Activated CD4-positive, alpha-beta T cell treated with anti-CD3 and anti-CD28 coated beads for 4 hours (primary cell): ENCODE measurements at regions not wholly inside any gene's neighbourhood (a gene's known extent, or its start where the extent isn't known, plus 50 kb on each side); places are given as distances from the start of the nearest gene placed in this dataset.
"Not testable (repeated sequence)": the region's sequence is repeated elsewhere in the genome, so short reads cannot be mapped to it uniquely, and the experiment has no call there.

ENCODE experiments used
- DNase-seq, 2 donors: peaks; one replicate each; pipeline ENCODE4 v3.0.0-alpha.2; 2020

DNA sequence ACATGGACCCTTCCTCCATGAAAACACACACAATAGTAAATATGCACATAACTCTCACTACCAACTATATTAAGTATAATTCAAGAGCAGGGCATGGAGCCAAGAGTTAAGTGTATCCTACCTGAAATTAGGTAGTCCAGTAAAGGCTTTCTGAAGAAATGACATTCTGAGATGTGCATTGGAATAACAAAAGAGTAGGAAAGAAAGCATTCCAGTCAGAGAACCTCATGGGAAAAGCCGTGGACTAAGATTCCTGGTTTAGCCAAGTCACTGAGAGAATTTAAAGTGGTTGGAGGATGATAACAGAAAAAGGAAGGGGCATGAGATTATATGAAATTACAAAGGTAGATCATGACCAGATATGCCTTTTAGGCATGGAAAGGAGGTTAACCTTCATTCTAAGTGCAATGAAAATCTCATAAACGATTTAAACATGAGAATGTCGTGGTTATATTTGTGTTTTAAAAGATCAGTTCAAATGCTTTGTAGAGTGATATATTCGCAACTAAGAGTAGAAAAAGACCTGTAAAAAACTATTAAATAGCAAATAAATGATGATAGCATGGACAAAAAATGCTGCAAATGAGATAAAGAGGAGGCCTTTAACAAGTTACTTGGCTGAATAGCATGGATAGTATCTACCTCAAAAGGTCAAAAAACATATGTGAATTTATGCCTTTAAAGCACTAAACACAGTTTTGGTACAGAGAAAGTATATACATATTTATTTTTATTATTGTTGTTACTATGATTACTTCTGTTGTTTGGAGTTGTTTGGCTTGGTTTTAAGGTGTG lies 767.4 kb upstream of the GHITM start:
- no peak for DNase-seq

DNA sequence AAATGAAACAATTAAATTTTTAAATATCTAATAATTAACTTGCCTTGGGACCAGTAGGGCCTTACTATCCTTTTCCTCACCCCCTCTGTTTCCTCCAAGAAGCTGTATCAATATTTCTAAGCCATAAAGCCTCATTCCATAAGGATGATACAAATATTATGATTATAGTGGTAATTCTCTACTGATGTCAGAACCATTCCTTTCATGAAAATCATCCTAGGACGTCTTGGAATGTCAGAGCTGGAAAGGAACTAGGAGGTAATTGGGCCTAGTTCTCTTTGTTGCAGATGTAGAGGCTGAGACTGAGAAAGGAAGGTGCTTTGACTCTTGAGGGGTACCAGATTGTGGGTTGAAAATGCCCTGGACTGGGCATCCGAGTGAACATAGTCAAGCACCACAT lies 766.7 kb upstream of the GHITM start:
- no peak for DNase-seq

DNA sequence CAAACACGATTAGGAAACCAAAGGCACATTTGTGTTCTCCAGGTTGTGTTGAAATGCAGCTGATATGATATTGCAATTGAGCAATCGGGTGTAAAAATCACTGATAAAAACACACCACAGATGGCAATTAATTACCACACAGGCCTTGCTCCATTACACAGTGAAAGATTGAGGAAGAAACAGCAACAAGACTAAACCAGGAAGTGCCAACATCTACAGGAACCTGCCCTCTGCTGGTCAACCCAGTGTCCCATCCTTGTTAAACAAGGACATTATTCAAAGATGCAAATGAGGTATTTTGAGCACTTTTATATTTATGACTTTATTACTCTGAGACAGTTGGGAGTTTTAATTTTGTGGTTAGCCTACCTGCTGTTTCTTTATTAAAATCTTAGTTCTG lies 765.6 kb upstream of the GHITM start:
- no peak for DNase-seq

DNA sequence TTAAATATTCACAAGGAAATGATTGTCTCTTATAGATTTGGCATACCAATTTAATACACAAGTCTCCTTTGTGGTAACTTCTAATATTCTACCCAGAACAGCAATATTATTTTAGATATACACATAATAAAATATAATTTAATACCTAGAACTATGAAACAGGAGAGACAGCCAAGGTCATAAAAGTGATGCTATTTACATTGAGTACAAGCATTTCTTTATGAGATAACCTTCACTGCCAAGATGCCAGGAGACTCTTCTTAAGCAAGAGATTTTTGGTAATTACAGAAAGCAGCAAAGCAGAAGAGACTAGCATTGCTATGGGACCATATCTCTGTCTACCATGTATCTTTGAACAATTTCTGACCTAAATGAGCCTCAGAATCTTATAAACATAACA lies 764.6 kb upstream of the GHITM start:
- no peak for DNase-seq

DNA sequence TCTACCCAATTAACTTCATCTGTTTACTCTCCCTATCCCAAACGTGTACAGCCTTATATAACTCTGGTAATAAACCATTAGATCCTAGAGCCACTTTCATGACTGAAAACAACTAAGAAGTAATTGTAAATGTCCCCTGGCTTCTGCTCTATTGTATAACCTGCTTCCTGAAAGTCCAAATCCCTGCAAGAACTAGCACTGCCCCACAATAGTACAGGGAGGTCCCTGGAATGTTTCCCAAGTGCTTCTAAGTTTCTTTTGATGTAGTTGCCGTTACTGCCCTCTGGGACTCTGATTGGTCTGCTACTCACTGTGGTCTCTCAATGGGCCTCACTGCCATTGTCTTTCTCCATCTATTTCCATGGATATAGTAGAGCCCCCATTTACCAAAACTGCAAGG lies 764.0 kb upstream of the GHITM start:
- DNase-seq, result no peak

DNA sequence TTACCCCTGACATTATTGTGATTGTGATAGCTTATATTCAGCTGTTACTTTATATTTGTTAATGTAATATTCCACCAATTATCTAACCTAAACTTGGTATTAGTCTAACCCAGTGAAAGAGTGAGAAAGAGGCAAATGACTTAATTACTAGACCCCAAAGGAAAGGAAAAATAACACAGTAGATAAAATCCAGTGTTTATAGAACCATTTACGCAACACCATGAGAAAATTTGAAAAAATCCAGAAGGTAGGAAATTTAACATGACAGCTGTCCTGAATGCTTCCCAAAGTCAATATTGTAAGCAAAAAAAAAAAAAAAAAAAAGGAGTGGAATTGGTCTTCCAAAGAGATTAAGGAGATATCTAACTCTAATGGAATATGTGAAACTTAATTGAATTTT lies 741.5 kb upstream of the GHITM start:
- no peak for DNase-seq

DNA sequence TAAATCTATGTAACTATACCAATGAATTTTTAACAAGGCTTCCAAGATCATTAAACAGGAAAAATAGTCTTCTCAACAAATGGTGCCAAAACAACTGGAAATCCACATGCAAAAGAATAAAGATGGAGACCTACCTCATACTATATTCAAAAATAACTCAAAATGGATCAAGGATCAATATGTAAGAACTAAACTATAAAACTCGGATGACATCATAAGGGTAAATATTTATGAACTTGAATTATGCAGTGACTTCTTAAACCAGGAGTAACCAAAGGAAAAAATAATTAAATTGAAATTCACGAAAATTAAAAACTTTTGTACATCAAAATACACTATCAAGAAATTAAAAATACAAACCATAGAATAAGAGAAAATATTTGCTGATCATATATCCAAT lies 728.7 kb upstream of the GHITM start:
- DNase-seq, result no peak

DNA sequence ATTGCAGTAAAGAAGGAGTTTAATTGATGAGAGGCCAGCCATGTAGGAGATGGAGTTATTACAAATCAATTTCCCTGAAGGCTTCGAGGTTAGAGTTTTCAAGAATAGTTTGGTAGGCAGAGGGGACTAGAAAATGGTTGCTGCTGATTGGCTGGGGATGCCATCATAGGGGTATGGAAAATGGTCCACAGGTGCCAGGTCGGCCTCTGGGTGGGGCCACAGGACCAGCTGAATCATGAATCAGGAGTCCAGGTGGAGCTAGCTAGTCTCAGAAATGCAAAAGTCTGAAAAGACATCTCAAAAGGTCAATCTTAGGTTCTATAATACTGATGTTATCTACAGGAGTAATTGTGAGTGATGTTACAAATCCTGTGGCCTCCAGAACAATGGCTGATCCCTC lies 714.0 kb upstream of the GHITM start:
- DNase-seq, result no peak

DNA sequence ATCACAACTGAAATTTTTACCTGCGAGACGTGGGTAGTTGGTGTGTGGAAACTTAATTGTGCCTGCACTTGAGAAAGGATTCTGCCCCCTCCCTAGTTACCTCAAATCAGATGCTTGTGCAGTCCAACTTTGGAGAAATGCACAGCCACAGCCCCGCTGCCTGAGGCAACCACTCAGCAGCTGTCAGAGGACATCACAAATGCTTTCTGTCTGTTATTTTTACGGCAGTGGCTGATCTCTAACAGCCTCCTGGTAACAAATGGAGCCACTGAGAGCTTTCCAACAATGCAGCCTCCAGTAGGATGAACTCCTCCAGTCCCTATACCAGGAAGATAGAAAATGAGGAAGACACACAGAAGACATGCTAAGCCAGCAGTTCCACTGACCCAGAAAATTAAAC lies 712.2 kb upstream of the GHITM start:
- no peak for DNase-seq

DNA sequence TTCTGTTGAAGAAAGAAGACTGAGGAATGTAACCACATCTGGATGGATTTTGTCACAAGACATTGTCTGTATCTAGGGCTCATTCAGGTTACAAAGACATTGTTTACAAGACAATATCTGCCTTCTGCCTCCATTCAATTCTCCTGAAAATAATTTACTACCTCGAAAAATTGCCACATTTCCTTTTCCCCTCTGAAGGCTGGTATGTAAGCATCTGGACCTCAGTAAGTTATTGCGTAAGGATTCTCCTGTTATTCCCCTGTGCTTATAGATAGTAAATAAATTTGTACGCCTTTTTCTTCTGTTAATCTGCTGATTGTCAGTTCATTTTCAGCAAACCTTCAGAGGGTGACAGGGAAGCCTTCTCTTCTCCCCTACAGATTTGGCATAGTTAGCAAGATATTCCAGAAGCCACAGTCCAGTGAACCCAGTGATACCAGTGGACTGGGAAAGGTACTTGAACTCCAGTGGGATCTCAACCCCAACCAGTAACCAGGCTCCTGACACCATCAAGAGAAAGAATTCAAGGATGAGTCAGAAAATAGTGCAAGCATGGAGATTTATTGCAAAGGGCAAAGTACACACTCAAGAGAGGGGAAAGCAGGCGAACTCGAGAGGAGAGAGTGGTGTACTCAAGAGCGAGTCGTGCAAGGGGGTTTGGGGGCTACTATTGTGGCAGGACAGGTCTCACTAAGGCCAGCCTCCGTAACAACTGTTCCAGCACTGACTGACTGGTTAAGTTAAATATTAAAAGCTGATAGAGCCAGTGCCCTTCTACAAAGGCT lies 706.9 kb upstream of the GHITM start:
- DNase-seq, result no peak

DNA sequence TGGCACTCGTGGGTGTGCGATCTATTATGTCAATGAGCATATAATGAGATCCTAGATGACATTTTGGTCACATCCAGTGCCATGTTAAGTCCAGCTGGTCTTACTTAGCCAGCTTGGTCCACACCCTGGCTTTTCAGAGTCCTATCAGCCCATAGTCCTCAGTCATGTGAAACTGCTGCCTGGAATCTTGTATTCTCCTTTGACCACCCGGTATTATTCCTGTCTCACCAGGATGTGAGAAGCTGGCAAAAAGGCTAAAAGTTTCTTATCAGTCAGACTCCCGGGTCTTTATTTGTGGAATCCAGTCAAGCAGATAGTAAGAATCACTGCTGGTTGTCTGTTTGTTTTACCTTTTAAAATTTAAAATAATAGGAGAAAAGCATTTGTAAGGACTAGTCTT lies 705.6 kb upstream of the GHITM start:
- no peak for DNase-seq

DNA sequence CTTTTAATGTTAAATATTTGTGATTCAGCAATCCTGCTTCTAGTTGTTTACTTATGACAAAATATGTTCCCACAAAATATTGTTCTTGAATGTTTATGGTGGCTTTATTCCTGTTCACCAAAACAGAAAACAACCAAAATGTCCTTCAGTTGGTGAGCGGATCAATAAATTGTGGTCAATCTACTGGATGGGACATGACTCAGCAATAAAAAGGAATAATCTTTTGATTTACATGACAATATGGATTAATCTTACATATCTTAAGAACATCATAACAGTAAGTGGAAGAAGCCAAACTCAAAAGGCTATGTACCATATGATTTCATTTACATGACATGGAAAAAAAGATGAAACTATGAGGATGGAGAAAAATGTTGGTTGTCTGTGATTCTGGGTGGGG lies 691.3 kb upstream of the GHITM start:
- DNase-seq, result no peak

DNA sequence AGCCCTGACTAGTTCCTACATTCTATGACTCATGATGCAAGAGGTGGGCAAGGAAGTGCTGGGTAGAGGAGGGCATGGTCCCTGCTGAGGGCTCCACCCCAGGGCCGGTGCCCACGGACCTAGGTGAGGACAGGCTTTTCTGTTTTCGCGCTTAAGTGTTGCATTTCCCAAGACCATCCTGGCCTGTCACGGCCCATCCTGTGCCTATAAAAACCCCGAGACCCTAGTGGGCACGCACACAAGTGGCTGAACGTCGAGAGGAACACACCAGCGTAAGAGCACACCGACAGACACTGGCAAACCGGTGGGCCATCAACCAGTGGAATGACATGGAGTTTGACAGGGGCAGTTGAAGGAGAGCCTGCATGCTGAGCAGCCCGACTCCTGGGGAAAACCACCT lies 680.7 kb upstream of the GHITM start:
- DNase-seq, result no peak

DNA sequence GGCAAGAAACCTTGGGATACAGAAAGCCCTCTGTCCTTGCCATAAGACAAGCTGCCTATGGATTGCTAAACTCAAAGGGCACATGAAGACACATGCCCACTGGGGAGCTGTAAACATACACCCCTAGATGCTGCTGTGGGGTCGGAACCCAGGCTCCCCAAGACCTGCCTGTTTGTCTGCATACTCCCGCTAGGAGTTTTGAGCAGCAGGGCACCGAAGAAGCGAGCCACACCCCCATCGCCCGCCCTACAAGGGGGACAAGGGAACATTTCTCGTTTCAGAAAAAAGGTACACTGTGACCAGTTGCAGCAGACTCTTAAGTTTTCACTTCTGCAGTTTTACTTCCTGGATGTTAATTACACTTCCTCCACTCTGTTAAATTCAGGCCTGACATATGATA lies 680.2 kb upstream of the GHITM start:
- DNase-seq, result no peak

DNA sequence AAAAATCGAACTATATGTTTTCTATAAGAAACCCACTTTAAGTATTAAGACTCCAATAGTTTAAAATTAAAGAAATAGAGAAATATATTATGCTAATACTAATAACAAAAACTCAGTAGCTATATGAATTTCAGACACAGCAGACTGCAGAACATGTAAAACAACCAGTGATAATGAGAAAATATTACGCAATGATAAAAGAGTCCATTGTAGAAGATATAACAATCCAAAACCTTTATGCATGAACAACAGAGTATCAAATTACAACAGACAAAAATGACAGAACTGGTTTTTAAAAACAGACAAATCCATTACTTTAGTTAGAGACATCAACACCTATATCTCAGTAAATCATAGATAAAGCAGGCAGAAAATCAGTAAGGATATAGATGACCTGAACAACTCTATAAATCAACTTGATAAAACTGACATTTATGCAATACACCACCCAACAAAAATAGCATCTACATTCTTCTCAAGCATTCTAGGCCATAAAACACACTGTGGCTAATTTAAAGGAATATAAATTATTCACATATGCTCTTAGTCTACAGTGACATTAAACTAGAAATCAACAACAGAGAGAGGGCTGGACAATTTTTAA lies 669.5 kb upstream of the GHITM start:
- DNase-seq, result no peak

DNA sequence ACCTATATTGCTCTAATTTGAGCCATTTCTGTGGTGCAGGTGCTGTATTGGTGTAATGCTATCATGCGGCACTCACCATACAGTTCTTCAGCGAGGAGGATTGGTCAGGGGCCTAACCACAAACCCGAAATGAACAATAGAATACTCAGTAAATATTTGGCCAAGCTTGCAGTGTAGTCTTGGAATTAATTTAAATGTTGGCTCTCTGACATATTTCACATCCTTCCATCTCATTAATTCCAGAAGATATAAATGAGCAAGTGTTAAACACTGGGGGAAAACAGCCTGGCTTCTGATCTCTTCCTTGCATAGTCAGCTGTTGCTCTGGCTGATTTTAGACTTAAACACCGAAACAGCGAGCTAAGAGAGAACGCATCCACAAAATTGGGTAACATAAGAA lies 663.1 kb upstream of the GHITM start:
- DNase-seq, result no peak

DNA sequence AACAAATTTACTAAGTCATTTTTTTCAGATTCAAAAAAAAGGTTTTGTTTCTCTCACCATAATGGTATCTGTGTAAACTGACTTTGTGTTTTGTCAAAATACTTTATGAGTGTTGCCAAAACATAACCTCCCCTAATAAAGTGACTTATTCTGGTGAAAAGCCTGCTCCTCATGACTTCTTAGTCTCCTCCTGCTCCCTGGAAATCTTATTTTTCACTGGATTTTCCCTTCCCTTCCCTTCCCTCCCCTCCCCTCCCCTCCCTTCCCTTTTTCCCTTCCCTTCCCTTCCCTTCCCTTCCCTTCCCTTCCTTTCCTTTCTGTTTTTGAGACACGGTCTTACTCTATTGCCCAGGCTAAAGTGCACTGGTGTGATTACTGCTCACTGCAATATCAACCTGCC lies 650.1 kb upstream of the GHITM start:
- no peak for DNase-seq

DNA sequence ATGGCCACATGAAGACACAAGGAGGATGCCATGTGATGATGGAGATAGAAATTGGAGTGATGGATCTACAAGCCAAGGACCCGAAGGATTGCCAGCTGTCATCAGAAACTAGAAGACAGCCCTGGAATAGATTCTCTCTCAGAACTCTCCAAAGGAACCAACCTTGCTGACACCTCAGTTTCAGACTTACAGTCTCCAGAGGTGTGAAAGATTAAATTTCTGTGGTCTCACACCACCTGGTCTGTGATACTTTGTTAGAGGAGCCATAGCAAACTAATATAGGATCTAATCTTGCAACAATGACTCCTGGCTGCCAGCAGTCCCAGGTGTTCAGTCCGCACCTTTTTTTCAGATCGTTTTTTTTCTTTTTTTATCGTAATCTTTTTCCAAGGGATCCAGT lies 647.3 kb upstream of the GHITM start:
- no peak for DNase-seq

DNA sequence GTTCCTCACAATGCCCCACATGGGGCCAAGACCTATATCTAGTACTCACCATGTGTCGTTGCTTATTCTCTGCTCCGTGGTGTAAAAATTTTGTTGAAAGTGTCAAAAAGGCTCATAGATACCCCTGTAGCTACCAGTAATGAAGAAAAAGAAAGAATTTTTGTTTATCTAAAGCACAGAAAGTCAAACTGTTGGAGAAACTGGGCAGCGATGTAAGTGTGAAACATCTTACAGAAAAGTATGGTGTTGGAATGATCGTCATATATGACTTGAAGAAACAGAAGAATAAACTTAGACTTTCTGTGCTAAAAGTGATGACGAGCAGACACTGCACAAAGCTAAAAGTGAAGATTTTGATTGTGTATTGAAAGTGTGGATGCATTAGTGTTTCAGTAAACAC lies 626.6 kb upstream of the GHITM start:
- DNase-seq, result no peak

DNA sequence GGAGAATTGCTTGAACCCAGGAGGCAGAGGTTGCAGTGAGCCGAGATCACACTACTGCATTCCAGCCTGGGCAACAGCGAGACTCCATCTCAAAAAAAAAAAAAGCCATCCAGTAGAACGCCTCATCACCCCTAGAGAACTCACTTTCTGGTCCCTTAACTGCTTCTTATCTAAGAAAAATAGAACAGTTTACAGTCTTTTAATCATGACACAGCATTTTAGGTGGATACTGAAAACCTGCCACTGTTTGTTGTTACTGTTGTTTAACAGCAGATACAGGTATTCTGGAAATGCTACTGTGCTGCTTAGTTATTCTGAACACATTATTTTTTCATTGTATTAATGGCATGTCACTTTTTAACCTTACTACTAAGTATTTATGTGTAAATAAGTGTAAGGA lies 624.3 kb upstream of the GHITM start:
- no peak for DNase-seq

DNA sequence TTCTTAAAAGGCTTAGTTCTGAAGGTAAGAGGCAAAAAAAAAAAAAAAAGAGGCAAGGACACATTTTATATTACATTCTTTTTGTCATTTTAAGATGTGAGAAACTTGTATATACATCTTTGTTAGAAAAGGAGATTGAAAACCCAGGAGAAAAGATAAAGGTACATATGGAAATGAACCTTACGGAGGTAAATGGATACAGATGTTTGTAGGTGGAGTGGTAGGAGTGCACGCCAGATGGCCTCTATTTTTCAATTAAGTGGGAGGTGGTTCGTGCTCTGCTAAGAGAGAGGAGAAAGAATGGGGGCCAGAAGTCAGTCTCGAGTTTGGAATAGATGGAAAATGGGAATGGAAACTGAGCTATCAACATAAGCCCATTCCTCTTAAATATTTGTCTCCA lies 622.5 kb upstream of the GHITM start:
- no peak for DNase-seq

DNA sequence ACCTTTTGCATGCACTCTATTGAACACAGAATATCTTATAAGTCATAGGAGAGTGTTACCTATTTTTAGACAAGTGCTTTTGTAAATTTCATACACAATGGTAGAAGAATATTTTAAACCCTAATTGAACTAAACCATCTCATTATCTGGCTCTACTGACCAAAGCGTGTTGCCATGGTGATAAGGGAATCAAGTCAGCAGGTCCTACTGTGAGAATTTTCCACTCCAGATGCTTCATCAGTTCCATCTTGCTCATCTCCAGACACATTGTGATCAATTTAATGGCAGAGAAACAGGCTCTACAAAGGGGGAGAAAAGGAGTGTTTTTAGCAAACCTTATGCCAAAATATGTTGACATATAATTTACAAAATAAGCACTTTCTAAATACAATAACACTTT lies 621.9 kb upstream of the GHITM start:
- DNase-seq, result no peak

DNA sequence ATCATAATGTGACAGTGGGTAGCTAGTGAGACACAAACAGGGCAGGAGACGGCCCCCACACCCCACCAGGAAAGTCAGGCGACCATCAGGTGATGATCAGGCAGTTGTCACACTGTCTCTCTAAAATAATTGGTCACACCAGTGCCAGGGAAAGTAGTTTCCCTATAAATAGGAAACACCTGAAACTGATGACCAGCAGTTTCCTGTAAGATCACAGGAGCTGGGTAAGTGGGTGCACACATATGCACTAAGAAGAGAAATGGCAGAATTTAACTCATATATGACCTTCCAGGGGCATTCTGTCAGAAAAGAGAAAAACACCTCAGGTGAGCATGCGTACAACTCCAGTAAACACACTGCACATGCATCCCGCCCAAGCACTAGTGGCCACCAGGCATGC lies 620.5 kb upstream of the GHITM start:
- DNase-seq, result no peak

DNA sequence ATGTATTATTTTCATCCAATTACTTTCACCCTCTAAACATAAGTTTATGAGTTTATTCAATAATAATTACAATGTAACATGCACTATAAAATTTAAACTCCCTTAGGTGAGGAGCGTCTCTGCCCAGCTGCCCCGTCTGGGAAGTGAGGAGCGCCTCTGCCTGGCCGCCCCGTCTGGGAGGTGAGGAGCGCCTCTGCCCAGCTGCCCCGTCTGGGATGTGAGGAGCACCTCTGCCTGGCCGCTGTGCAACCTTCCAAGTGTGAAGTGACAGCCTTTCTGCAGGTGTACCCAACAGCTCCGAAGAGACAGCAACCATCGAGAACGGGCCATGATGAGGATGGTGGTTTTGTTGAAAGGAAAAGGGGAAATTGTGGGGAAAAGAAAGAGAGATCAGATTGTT lies 618.9 kb upstream of the GHITM start:
- not testable (repeated sequence) for DNase-seq
